ENCODE measurements at regions not wholly inside any gene's neighbourhood (a gene's known extent, or its start where the extent isn't known, plus 50 kb on each side); places are given as distances from the start of the nearest gene placed in this dataset.

GRCh38 chr2:114108824-114109416 lies 219.0 kb downstream of the ACTR3 start:
- H3K4me2 ChIP-seq (ENCODE audit: low read length): no peak overlapping the region
- no peak overlapping the region for H3K4me3 ChIP-seq (ENCODE audit: low read length)
- TF ChIP-seq TAF1 (IDR thresholded peaks at IDR 0.05; ENCODE audit: low read depth): no peak
- H3K27ac ChIP-seq (ENCODE audit: low read length): no peak overlapping the region
- no peaks in the 10 kb centered on the region for H3K36me3 ChIP-seq (ENCODE audit: insufficient read depth, low read length)
- no peak overlapping the region for H2AFZ ChIP-seq (ENCODE audit: low read depth, low read length)
- H3K9me2 ChIP-seq (ENCODE audit: insufficient read depth, low read length): no peaks in the 10 kb centered on the region
- no peaks in the 10 kb centered on the region for H3F3A ChIP-seq (ENCODE audit: insufficient read depth, low read length, poor library complexity, severe bottlenecking)
- H3K79me2 ChIP-seq (replicated peaks; ENCODE audit: insufficient read depth, low read length): no peaks in the 10 kb centered on the region
- no peaks in the 10 kb centered on the region for H4K20me1 ChIP-seq (ENCODE audit: insufficient read depth)
- H3K9ac ChIP-seq (ENCODE audit: low read length): no peak overlapping the region
- H3K27me3 ChIP-seq (ENCODE audit: insufficient read depth, low read depth, low read length): no peaks in the 10 kb centered on the region
- no peaks in the 10 kb centered on the region for H3K9me3 ChIP-seq (ENCODE audit: low read length)

DNA sequence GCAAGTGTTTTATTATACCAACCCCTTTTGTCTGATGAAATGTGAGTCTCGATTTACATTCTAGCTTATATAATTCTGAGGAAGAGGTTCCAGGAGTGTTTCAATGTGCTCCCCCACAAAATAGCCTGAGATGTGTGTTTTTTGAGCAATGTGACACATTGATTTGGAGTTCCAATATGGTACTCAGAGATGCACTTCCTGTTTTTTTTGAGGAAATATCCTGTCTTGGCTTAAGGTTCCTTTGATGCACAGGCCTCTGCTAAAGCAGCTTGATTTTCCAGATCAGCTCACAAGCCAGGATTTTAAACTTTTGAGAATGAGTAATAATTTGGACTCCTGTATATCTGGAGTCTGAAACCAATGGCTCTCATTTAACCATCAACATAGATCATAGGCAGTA lies 221.4 kb downstream of the ACTR3 start:
- no peaks in the 10 kb centered on the region for H3K27me3 ChIP-seq (ENCODE audit: insufficient read depth, low read depth, low read length)
- no peak overlapping the region for H3K4me2 ChIP-seq (ENCODE audit: low read length)
- H2AFZ ChIP-seq (ENCODE audit: low read depth, low read length): no peak overlapping the region
- no peaks in the 10 kb centered on the region for H3K9me2 ChIP-seq (ENCODE audit: insufficient read depth, low read length)
- H4K20me1 ChIP-seq (ENCODE audit: insufficient read depth): no peaks in the 10 kb centered on the region
- H3K27ac ChIP-seq (ENCODE audit: low read length): no peak overlapping the region
- H3K79me2 ChIP-seq (replicated peaks; ENCODE audit: insufficient read depth, low read length): no peaks in the 10 kb centered on the region
- H3K36me3 ChIP-seq (ENCODE audit: insufficient read depth, low read length): no peaks in the 10 kb centered on the region
- TF ChIP-seq REST (IDR thresholded peaks at IDR 0.05; ENCODE audit: borderline replicate concordance) (no peak), EP300 (conservative IDR thresholded peaks at IDR 0.05; ENCODE audit: poor library complexity, severe bottlenecking) (no peak), POLR2AphosphoS5 (IDR thresholded peaks at IDR 0.05) (no peak), SMC3 (conservative IDR thresholded peaks at IDR 0.05; ENCODE audit: poor library complexity) (no peak), RAD21 (conservative IDR thresholded peaks at IDR 0.05) (no peak), TAF1 (IDR thresholded peaks at IDR 0.05; ENCODE audit: low read depth) (no peak), EZH2 (IDR thresholded peaks at IDR 0.05; ENCODE audit: borderline replicate concordance, insufficient read depth, low read length, poor library complexity, severe bottlenecking) (no peak), CTCF (IDR thresholded peaks at IDR 0.05; ENCODE audit: poor library complexity, severe bottlenecking) (no peak)
- H3K9me3 ChIP-seq (ENCODE audit: low read length): no peaks in the 10 kb centered on the region
- H3F3A ChIP-seq (ENCODE audit: insufficient read depth, low read length, poor library complexity, severe bottlenecking): no peaks in the 10 kb centered on the region
- H3K4me3 ChIP-seq (ENCODE audit: low read length): no peak overlapping the region
- no peak overlapping the region for H3K9ac ChIP-seq (ENCODE audit: low read length)

DNA sequence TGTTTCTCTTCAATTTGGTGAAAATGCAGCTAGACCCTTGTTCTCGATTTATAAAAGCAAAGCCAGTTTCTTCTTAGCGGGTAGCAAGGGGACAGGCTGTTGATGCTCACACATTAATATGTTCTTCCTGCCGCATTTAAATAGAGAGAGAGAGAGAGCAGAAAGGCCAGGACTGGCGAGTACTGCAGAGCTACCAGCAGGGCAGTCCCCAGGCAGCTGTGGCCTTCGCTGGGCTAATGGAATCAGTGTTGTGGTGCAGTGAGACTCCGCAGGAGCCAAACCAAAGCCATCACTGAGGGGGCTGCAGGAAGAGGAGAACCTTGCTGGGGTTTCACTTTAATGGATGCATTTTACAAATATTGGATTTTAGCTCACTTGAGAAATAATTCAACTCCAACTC lies 223.6 kb downstream of the ACTR3 start:
- no peak for TF ChIP-seq MXI1 (conservative IDR thresholded peaks at IDR 0.05; ENCODE audit: poor library complexity, severe bottlenecking)
- no peak for TF ChIP-seq TAF1 (IDR thresholded peaks at IDR 0.05; ENCODE audit: low read depth)
- TF ChIP-seq EZH2 (IDR thresholded peaks at IDR 0.05; ENCODE audit: borderline replicate concordance, insufficient read depth, low read length, poor library complexity, severe bottlenecking): no peak
- TF ChIP-seq SMC3 (conservative IDR thresholded peaks at IDR 0.05; ENCODE audit: poor library complexity): no peak
- TF ChIP-seq REST (IDR thresholded peaks at IDR 0.05; ENCODE audit: borderline replicate concordance): no peak
- no peak for TF ChIP-seq EP300 (conservative IDR thresholded peaks at IDR 0.05; ENCODE audit: poor library complexity, severe bottlenecking)
- no peak for TF ChIP-seq POLR2AphosphoS5 (IDR thresholded peaks at IDR 0.05)
- TF ChIP-seq RAD21 (conservative IDR thresholded peaks at IDR 0.05): no peak
- TF ChIP-seq CTCF (IDR thresholded peaks at IDR 0.05; ENCODE audit: poor library complexity, severe bottlenecking): no peak
- no peaks in the 10 kb centered on the region for H3F3A ChIP-seq (ENCODE audit: insufficient read depth, low read length, poor library complexity, severe bottlenecking)
- no peaks in the 10 kb centered on the region for H3K9me2 ChIP-seq (ENCODE audit: insufficient read depth, low read length)
- H3K4me3 ChIP-seq (ENCODE audit: low read length): no peak overlapping the region
- no peaks in the 10 kb centered on the region for H4K20me1 ChIP-seq (ENCODE audit: insufficient read depth)
- H3K36me3 ChIP-seq (ENCODE audit: insufficient read depth, low read length): no peaks in the 10 kb centered on the region
- H3K4me2 ChIP-seq (ENCODE audit: low read length): no peak overlapping the region
- no peaks in the 10 kb centered on the region for H3K9me3 ChIP-seq (ENCODE audit: low read length)
- no peaks in the 10 kb centered on the region for H3K27me3 ChIP-seq (ENCODE audit: insufficient read depth, low read depth, low read length)
- H3K27ac ChIP-seq (ENCODE audit: low read length): no peak overlapping the region
- H3K79me2 ChIP-seq (replicated peaks; ENCODE audit: insufficient read depth, low read length): no peaks in the 10 kb centered on the region
- H2AFZ ChIP-seq (ENCODE audit: low read depth, low read length): no peak overlapping the region
- no peak overlapping the region for H3K9ac ChIP-seq (ENCODE audit: low read length)
